H4 (cell line): ENCODE measurements at regions not wholly inside any gene's neighbourhood (a gene's known extent, or its start where the extent isn't known, plus 50 kb on each side); places are given as distances from the start of the nearest gene placed in this dataset.

Source experiments
- DNase-seq: peaks from one replicate; pipeline ENCODE4 v3.0.0-alpha.2; 2015; ENCODE audit warnings: low spot score

GRCh38 chr1:232682248-232682647 is 52.3 kb upstream of the SIPA1L2 start:
- no peak for DNase-seq

DNA sequence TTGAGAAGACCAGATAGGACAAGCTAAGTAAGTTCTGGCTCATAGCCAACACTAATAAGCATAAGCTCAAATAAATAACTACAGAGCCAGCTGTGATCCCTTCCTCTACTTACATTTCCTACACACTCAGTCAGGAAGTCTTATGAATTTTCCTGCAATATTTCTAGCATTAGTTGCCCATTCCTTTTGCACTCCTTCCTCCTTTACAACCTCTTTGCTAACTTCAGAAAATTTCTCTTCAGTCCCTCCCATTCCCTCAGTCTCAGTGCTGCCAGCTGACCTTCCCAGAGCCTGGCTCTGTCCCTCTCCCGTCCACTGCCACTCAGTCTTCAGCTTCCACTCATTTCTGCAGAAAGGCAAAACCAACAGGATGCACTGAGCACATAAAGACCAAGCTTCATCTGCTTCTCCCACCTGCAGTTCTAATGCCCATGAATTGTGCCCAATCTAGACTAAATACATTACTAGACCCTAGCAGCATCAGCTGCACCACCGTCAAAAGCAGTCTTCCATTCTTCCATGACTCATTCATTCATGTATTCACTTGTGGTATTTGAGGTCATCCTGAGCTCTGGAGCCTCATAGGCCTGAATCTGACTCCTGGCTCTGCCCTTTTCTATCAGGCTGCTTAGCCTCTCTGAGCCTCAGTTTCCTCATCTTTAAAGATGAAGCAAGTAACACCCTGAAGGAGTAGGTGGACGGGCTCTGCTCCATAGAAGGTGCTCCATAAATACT is 54.6 kb upstream of the SIPA1L2 start:
- DNase-seq = peak; percentile 50

GRCh38 chr1:232686346-232686745 is 56.4 kb upstream of the SIPA1L2 start:
- no peak for DNase-seq

GRCh38 chr1:232687304-232687703 is 57.4 kb upstream of the SIPA1L2 start:
- DNase-seq = no peak

GRCh38 chr1:232687728-232688127 is 57.8 kb upstream of the SIPA1L2 start:
- DNase-seq = no peak

- DNase-seq = no peak
Measured at GRCh38 chr1:232688398-232688797, 58.5 kb upstream of the SIPA1L2 start.

- no peak for DNase-seq
Measured at GRCh38 chr1:232689711-232690110, 59.8 kb upstream of the SIPA1L2 start.

DNA sequence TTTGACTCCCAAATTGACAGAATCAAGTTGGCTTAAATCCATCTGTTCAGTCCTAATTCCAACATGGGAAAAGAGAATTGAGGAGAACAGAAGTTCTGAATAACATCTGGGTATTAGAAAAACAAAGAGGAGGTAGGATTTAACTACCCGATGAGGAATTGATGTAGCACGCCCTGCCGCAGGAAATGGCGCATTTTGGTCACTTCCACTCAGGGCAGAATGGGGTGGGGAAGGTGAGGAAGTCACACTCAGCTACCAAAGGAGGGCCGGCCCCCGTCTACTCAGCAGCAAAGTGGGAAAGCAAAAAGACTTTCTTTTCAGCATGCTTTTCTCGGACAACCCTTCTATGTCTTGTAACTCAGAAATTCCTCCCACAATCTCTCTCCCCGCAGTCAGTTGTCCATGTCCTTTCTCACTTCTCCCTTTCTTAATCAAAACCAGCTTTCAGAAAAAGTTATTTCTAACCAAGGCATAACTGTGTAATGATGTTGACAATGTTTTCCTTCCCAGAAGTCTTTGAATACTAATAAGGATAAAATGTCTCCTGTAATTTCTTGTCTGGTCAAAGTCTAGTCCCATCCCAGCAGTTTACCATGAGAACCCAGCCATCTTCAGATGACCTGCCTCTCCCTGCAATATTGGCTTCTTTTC is 60.5 kb upstream of the SIPA1L2 start:
- no peak for DNase-seq

DNA sequence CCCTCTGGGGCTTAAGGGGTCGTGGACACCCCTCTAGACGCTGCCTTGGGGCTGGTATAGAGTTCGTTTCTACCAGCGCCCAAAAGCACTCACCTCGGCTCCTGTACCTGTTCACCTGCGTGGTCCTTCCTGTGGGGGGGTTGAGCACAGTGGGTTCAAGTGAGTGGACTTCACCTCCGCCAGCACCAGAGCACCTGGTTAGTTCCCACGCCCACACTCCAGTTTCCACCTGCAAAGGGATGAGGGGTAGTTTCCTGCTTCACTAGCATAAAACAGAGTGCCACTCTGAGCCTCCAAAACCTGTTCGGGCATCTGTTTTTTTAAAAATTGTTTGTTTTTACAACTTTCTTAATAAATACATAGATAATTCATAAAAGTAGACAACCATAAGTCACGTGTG is 64.5 kb upstream of the SIPA1L2 start:
- DNase-seq = no peak

GRCh38 chr1:232695621-232696385 is 65.9 kb upstream of the SIPA1L2 start:
- no peak for DNase-seq

DNA sequence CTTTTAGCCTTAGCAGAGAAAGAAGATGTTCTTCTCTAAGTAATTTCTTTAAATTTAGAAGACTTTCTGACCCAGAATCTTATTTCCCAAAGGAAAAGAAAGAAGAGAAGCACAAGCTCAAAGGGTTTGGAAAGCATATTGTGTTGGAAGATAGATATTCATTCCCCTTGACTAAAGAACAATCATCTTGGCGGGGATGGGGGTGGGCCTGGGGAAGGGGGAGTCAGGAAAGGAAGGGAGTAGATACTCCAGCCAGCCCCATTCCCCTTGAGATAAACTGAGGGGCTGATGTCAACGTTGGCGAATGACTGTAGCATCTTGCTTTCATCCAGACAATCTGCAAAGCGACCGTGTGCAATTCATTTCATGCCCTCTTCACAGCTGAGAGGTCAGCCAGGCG is 66.5 kb upstream of the SIPA1L2 start:
- no peak for DNase-seq

- DNase-seq = no peak
Measured at GRCh38 chr1:232697187-232697822, 67.4 kb upstream of the SIPA1L2 start.

DNA sequence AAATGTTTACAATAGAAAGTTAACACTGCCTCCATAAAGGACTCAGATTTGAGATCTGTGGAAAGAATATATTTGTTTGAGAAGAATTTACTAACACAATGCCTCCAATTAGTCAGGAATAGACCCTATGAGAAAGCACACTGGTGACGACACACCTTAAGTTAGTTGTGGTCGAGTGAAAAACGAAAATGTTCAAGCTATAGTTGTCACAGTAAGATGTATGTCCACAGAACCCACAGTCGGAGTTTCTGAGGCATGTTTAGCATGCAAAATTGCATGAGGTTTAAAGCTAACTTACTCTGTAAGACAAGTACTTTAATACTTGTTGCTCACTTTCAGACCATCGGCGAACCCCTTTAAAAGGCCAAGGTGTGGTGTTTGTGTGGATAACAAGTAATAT is 69.9 kb upstream of the SIPA1L2 start:
- DNase-seq = no peak

DNA sequence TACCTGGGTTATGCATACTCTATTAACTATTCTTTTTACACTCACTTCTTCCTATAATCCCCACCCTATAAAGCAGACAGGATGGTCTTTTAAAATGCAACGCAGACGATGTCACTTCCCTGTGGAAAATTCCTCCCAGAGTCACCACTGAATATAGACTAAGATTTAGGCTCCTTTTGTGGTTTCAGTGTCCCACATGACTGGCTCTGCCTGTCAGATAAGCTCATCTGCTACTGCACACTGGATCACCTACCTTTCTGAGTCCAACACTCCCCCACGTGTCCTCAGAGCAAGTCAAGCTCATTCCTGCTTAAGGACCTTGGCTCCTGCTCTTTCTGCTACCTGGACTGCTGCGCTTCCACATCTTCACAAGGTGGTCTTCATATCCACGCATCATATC is 73.0 kb upstream of the SIPA1L2 start:
- DNase-seq = no peak

- DNase-seq = no peak
Measured at GRCh38 chr1:232704256-232704655, 74.3 kb upstream of the SIPA1L2 start.

DNA sequence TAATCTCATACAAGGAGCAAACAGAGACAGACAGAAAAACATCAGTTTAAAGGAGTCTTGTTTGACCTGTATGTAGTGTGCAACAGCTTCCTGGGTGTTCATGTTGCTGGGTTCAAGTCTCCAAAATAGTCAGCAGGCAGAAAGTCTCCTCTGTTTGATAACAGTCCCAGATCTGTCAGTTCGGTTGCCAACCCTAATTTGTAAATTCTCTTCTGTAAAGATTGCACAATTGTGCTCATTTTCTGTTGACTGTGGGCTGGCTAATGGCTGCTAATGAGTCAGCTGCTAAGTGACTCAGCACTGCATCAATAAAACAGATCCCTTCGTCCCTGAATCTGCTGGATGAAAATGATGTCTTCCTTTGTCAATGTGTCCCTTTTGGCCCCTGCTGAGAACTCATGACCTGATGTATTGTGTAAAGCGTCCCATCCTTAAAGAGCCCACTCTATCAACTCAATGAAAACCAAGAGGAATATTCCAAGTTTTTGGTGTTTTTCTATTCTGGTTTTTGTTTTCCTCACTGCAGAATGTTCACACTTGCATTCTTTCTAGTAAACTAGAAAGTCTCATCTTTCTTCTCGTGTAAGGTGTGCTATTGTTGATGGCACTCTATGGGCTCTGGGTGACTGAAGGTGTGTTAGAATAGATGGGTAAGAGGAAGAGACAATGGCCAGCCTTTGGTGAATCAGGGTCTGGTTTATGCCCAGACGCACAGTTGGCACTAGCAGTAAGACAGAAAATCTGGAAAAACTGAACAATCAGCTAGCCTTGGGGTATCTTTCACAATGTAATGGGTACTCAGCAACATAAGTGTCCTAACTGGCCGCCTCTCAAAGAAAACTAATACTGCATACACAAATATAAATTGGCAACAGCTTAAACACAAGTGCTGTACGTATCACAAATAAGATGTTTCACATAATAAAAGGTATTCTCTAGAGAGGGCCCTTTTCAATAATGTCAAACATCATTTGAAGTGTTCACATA is 75.1 kb upstream of the SIPA1L2 start:
- peak; percentile 79 for DNase-seq

DNA sequence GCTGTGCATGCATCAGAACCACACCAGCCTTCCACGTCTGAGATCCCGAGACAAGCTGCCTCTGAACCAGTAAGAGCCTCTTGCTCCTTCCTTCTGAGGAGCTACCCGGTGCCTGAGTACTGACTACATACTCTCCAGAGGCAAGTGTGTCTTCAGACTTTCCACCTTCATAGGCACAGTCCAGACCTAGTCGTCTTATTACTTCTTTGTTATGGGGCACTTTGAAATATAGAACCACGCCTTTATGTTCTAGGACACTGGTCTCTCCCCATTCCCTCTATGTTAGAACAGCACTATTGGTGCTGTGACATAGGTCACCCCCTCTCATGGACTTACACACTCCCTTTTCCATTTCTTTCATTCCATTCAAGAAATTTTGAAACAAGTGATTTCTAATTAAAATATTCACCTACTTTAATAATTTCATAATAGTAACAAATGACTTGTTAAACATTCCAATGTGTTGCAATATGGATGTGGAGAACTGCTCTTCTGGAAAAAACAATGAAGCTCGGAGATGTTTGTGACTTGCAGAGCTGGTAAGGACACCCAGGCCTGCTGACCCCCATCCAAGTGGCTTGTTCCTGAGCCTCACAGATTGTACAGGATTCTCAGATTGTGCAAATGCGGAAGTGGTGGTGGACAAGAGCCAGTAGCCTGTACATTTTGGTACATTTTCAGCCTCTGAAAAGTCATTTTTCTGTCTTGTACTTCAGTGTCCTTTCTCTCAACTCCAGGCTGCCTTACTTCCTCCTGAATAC is 76.1 kb upstream of the SIPA1L2 start:
- DNase-seq = no peak

DNA sequence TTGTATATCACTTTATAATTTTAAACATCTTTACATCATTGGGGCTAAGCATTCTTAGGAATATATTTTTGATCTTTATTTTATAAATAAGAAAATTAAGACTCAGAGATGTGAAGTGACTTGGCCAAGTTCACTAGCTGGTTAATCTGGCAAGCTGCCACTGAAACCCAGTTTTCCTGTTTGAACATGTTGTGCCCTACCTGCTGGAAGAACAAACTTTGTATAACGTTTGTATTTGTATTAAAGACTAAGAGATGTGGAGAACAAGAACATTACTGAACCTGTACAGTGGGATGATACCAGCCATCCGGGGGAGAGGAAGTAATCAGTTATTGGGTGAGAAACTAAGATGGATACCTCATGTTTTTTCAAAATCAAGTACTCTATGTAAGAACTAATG is 77.2 kb upstream of the SIPA1L2 start:
- no peak for DNase-seq

- peak; percentile 15 for DNase-seq
Measured at GRCh38 chr1:232709386-232709785, 79.5 kb upstream of the SIPA1L2 start.

DNA sequence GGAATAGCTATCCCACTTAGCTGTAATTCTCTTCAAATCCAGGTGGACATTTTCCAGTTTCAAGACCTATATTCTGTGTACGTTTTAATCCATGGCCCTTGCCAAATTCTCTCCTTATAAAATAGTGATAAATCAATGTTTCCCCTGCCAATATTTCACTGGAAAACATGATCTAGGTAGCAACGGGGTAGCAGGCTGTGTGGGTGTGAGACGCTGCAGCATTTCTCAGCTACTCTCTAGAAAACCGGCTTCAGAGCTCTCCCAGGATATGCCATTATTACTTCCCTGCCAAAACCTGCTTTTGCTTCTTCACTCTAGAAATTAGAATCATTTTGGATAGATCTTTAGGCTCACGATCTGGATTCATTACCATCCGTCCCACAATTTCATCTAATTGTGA is 82.1 kb upstream of the SIPA1L2 start:
- DNase-seq = no peak
